Ramos (cell line): ENCODE measurements at regions not wholly inside any gene's neighbourhood (a gene's known extent, or its start where the extent isn't known, plus 50 kb on each side); places are given as distances from the start of the nearest gene placed in this dataset.

Experiments used
- in situ Hi-C: fragments of 300-500 bp; cut with MboI; formaldehyde crosslinking; loops from one replicate; pipeline ENCODE4 v1.14.3; 2022; ENCODE audit warnings: low sequenced_read_pairs; ENCODE audit not compliant: unreplicated experiment

DNA sequence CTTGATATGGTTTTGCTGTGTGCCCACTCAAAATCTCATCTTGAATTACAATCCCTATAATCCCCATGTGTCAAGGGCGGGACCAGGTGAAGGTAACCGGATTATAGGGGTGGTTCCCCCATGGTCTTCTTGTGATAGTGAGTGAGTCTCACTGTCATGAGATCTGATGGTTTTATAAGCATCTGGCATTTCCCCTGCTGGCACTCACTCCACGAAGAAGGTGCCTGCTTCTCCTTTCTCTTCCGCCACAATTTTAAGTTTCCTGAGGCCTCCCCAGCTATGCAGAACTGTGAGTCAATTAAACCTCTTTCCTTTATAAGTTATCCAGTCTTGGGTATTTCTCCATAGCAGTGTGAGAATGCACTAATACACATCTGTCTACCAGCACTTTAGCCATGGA lies 109.5 kb upstream of the SDK1 start:
- in situ Hi-C loops, result no loop called here

DNA sequence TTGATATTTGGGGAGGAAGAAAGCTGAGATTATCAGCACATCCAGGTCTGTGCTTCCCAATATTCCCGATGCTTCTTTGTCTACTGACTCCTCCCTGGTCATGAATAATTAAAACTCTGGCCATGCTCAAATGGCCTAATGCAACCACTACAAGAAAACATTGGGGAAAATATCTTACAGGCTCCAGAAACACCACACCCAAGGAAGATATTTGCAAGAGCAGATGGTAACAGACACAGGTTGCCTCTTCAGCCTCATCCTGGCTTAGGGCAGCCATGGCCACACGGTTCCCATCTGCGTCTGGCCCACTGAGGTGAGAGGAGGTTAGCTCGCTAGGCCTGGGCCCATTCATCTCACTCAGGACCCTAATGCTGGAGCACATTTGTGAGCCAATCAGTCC lies 108.4 kb upstream of the SDK1 start:
- in situ Hi-C loops, result no loop called here

DNA sequence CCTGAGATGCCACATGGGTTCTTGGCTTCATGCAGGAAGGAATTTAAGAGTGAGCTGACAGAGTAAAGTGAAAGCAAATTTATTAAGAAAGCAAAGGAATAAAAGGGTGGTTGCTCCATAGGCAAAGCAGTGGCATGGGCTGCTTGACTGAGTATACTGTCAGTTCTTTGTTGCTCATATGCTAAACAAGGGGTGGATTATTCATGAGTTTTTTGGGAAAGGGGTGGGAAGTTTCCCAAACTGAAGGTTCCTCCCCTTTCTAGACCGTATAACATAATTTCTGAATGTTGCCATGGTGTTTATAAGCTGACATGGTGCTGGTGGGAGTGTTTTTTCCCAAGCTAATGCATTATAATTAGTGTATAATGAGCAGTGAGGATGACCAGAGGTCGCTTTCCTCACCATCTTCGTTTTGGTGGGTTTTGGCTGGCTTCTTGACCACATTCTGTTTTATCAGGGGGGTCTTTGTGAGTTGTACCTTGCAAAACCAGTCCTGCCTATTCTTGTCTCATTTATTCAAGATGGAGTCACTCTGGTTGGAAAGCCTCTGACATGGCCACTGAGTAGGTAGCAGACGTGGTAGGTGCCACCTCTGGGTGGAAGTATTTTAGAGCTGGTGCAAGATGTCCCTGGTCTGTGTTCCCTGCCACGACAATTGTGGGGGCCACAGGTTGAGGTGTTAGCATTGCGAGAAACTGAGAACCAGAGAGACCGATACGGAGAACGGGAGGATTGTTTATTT lies 107.5 kb upstream of the SDK1 start:
- in situ Hi-C loops, result no loop called here

DNA sequence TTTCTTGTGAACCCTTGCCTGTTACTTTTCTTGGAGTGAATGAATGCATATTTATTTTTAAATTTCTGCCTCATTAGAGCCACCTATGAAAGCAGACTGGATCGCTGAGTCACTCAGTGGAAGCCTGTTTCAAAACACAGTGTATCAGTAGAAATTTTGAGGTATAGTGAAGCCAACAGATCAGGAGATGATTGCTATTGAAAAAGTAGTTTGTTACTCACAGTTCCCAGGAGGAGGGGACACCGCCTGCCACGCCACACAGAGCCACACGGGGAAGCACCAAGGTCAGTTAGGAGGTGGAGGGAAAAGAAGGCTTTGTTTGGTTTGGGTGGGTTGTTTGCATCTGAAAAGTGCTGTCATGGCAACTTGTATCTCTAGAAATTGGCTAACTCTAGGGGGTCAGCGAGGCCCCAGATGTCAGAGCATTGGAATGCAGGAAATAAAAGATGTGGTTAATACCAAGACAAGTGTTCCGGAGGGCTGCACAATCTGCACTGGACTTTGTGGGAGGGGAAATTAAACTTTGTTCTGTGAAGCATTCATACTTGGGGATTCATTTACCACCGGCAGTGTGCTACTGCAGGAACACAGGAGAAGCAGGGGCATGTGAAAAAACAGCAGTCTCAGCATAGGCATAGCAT lies 106.4 kb upstream of the SDK1 start:
- in situ Hi-C loops, result no loop called here

DNA sequence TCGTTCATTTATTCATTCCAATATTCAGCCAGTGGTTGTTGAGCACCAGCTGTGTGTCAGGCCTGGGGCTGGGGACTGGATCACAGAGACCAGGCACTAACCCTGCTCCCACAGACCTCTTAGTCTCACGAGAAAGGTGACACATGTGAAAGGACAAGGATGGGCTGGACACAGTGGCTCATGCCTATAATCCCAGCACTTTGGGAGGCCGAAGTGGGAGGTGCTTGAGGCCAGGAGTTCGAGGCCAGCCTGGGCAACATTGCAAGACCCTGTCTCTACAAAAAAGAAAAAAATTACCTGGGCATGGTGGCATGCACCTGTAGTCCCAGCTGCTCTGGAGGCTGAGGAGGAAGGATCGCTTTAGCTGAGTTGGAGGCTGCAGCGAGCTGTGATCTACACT lies 105.9 kb upstream of the SDK1 start:
- in situ Hi-C loops, result no loop called here

DNA sequence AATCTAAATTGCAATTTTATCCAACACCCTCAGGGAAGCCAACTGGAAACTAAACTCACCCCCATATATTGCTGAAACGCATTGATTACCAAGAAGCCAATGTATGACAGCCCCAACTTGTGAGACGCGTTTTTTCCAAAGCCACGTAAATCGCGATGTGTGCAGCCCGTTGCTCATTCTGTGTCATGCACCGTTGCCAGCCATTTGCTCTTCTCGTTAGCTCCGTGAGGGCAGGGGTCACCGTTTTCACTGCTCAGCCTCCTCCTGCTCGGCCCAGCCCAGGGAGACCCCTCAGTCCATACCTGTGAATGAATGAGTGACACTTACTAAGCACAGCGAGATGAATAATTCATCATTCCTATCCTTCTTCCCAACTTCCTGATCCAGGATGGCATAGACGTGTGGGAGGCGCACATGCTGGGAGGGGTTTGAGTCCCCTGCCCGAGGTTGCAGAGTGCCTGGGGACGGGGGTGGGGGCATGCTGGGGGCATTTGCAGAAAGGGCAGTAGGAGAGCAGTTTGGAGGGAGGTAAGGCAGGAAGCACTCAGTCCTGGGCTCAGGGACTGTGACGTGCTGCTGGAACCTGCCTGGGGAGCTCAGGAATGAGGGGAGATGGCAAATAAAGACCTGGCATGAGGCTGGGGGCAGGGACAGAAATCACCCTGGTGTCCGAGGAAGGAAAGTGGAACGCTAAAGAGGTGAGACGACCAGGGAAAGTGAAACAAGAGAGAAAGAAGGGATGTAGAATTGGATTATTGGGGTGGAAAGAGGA lies 104.2 kb upstream of the SDK1 start:
- in situ Hi-C loops, result no loop called here

DNA sequence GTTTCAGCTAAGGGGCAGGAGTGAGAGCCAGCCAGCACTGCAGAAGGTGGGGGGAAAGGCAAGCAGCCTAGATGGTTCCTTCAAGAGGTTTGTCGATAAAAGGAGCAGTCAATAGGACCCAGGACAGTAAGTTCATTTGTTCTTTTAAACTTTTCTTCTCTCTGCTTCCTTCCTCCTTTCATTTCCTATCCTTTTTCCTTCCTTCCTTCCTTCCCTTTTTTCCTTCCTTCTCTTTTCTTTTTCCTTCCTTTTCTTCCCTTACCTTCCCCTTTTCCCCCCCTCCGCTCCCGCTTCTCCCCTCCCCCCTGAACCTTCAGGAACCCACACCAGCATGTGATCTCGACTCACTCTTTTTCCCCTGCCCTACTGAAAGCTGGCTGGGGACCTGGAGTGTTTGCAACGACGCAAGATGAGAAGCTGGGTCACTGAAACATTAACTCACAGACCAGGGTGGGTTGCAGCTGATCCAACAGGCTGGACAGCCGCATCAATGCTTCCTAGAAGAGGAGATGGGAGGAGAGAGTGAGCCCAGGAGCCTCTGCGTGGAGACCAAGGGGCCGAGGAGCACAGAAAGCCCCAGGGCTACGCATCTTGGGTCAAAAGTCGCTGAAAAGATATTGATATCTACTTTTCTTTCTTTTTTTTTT lies 103.4 kb upstream of the SDK1 start:
- in situ Hi-C loops, result no loop called here

DNA sequence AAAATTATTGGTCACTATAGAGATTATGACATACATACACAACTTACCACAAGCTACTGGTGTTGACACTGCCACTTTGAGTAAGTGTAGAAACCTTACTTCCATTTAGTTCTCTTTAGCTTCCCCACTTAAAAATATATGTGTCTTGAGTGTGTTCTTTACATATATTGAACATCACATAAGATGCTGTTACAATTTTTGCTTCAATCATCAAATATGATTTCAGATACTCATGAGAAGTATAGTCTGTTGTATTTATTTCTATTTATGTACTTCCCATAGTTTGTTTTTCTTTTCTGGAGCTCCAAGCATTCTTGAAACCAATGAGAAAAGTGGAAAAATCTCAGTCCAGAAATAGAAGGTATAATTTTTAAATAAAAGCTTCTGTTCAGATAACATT lies 102.7 kb upstream of the SDK1 start:
- in situ Hi-C loops, result no loop called here

DNA sequence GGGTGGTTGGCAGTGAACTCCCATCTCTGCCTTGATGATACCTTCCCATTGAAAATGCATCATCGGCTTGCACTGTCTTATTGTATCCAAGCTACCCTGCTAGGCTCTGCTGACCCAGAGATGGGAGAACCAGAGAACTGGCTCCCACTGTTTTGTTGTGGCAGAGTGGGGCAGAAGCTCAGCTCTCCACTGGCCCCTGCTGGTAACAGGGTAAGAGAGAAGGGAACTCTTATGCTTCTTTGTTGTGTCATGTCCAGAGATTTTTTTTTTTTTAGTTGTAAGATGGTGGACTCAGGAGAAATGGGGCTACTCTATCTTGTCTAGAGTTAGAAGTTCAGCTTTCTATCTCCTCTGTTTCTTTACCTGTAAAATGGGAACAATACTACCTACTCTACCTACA lies 100.5 kb upstream of the SDK1 start:
- in situ Hi-C loops, result no loop called here

DNA sequence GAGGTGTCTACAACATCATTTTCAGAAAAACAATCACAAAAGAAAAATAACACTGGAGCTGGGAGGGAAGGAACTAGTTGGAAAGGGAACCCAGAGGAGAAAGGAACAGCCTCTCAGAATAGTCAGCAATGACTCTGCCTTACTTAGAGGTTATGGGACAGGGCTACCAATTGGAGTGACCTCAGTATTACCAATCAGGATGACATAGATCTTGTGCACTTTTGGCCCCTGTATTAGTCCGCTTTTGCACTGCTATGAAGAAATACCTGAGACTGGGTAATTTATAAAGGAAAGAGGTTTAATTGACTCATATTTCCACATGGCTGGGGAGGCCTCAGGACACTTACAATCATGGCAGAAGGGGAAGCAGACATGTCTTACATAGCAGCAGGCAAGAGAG lies 99.7 kb upstream of the SDK1 start:
- in situ Hi-C loops, result no loop called here

DNA sequence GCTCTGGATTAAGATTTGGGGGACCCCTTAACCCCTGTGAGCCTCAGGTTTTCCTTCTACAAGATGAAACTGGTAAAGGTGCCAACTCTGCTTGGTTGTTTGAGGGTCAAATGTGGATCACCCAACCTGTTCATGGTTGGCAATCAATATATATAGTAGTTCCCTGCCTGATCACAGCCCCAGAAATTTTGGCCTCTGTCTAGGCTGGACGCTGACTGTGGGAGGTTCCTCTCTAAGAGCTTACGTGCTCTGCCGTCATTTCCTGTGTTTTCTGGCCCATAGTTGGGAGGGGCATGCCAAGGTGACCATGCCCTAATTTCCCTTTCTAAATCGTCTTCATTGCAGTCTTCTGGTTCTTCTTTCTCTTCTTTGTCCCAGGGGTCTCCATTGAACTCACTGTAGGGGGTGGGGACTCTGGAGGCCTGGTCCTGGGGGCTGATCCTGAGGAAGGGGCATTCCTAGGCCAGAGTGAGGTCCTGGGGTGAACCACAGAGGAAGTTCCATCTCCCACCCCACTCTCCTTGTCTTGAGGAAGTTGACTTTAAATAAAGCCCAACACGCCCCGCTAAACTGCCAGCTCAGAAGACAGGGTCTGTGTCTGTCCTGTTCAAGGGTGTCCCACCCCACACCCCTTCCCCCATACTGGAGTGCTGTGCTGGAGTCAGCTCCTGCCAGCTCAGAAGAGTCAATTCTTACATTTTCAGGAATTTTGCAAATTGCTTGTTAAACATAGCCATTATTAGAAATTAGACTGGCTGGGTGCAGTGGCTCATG lies 98.9 kb upstream of the SDK1 start:
- in situ Hi-C loops, result no loop called here

DNA sequence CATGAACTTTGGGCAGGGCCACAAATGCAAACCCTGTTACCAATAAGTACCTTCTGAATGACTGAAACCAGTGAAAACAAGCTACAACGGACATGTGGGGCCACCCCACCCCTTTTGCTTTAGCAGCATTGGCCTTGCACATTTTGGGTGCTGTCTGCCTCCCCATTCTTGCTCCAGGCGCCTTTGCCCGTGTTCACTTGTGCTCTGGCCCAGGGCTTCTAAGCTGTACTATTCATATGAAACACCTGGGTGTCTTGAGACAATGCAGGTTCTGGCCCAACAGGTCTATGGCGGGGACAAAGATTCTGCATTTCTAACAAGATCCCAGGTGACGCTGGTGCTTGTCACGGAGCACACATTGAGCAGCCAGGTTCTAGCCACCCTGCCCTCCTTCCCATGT lies 96.5 kb upstream of the SDK1 start:
- in situ Hi-C loops, result no loop called here

DNA sequence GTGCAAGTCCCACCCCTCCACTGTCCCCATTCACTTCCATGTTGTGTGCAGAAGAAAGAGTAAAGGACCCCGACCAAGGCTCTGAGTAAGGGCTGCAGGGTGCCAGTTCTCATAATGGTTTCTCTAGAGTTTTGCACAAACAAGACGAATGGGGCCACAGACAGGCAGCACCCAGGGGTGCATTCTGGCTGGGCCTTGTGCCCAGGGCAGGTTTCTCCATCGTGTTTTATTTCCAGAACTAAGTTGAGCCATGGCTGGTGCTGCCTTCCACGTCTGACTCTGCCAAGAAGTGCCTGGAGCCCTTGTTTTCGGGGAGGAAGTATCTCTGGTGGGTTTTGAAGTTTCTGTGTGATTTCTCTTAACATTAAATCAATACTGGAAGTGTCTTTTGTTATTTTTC lies 95.0 kb upstream of the SDK1 start:
- in situ Hi-C loops, result no loop called here

DNA sequence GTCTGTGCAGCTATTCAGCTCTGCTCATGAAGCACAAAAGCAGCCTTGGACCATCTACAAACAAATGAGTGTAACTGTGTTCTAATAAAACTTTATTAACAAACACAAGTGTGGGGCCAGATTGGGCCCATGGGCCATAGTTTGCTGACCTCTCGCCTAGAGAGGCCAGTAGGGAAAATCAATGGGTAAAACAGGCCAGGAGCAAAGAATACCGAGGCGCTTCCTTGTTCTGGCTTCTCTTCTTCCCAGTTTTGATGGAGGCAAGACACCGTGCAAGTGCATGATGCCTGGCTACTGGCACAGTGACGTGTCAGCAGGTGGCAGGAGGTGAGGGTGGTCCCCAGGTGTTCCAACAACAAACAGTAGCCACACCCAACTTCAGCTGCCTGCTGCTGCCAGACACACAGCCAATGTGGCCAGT lies 94.3 kb upstream of the SDK1 start:
- in situ Hi-C loops, result no loop called here

DNA sequence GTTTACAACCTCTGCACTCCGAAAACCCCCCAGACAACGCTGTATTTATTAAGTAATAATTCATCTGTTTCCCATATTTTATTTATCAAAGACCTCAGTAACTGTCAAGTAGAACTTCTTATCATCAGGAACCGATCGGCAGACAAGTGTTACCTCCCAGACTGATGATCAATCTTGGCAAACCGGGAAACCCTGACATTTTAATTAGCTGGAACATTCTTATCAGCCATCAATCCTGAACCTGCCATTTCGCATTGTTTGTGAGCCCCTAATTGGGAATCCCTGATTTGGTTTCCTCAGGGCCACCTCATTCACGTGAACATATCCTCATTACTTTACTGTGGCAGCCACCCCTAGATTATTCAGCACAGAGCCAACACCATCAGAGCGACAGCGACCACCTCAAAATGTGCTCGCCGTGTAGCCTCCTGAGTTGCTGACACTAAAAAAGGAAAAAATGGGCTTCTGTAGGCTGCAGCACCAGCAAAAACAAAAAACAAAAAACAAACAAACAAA lies 93.6 kb upstream of the SDK1 start:
- in situ Hi-C loops, result no loop called here

DNA sequence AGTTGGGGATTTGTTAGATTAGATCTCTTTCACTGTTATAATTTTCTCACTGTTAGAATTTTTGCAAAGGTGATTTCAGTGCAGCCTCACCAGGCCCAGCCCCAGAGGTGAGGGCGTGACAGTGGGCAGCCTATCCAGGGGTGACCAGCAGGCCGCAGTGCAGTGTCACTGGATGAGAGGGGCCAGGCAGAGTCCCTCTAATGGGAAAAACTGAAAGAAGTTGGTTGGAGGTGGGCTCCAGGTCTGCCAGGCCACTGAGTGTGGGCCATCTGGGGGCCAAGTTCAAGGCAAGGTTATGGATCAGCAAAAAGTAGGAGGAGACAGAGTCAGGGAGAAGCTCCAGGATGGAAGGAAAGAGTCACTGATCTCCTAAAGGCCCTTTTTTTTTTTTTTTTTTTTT lies 90.5 kb upstream of the SDK1 start:
- in situ Hi-C loops, result no loop called here

DNA sequence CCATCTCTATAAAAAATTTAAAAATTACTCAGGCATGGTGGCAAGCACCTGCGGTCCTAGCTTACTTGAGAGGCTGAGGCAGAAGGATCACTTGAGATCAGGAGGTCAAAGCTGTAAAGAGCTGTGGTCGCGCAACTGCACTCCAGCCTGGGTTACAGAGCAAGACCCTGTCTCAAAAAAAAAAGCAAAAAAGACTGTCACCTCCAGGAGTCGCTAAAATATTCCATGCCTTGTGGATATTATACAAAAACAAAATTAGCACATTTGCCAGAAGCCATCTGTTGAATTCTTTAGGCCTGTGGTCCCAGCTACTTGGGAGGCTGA lies 87.0 kb upstream of the SDK1 start:
- in situ Hi-C loops, result no loop called here

DNA sequence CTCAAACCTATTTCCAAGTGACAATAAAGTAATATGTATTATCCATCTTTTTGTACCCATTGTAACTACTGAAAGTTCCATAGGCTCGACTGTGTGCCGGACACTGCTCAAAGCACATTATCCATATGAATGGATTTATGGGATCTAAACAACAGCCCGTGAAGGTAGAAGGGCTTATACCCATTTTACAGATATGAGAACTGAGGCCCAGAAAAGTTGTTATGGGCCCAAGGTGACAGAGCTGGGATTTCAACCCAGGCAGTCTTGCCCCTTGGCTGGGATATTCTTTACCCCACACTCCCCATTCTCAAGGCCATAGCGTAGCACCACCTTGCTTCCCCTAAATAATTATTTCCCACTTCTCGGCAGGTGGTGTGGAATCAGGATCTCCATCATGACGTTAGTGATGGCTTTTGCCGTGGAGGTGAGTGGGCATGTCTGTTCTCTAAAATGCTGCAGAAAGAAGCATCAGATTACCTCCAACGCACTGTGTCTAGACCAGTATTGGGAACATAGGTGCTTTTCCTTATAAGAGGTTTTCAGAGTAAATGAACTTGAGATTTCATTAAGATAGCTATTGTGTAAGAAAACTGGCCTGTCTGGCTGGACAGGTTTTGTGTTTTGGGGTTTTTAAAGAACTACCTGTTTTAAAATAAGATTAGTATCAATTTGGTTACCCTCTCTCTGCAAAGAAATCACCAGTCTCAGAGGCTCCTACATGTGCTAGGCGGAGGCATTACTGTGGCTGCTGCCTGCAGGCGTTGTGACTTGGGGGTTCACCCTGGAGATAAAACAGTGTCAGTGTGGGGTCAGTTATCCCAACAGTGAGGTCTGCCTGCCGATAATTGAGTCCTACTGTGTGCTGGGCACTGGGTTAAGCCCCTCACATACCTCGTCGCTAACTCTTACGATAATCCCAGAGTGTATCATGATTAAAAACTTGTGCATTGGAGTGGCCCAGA lies 85.1 kb upstream of the SDK1 start:
- in situ Hi-C loops, result no loop called here

DNA sequence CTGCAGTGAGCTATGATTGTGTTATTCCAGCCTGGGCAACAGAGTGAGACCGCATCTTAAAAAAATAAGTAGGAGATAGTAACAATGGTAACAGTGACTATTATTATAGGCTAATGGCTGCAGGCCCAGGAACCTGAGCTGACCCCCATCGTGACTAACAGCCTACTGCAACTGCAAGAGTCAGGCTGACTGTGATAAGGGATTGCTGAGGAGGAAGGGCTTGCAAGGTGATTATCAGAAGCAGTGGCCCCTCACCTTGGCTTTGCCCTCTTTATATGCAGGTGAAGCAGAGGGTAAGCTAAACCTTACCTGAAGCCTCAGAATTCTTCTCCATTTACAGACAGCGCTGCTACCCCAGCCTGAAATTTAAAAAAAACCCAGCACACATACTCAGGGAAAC lies 83.9 kb upstream of the SDK1 start:
- in situ Hi-C loops, result no loop called here
